IMR-90 (cell line): ENCODE measurements at regions not wholly inside any gene's neighbourhood (a gene's known extent, or its start where the extent isn't known, plus 50 kb on each side); places are given as distances from the start of the nearest gene placed in this dataset.

Experiments used
- FOS ChIP-seq: fragments of 150-350 bp; IDR thresholded peaks from 2 replicates; pipeline ENCODE4 v1.6.1; 2016; ENCODE audit warnings: low read depth, low read length
- MAFK ChIP-seq: IDR thresholded peaks from 2 replicates; pipeline ENCODE4 v1.6.1; 2012; ENCODE audit warnings: low read depth, low read length, improper control_type of control experiment
- MAZ ChIP-seq: IDR thresholded peaks from 2 replicates; pipeline ENCODE4 v1.6.1; 2012; ENCODE audit warnings: low read depth, mild to moderate bottlenecking, low read length, improper control_type of control experiment, moderate library complexity, borderline replicate concordance
- MXI1 ChIP-seq: IDR thresholded peaks from 2 replicates; pipeline ENCODE4 v1.6.1; 2012; ENCODE audit warnings: low read depth, mild to moderate bottlenecking, low read length, moderate library complexity, borderline replicate concordance
- RCOR1 ChIP-seq: IDR thresholded peaks from 2 replicates; pipeline ENCODE4 v1.6.1; 2012; ENCODE audit warnings: mild to moderate bottlenecking, low read length, improper control_type of control experiment; ENCODE audit not compliant: insufficient replicate concordance
- SMC3 ChIP-seq: fragments of 150-350 bp; IDR thresholded peaks from 2 replicates; pipeline ENCODE4 v1.6.1; 2016; ENCODE audit warnings: low read depth, mild to moderate bottlenecking, antibody characterized with exemption, low read length, moderate library complexity
- TF ChIP-seq, protein P1 (sequence below): conservative IDR thresholded peaks from 2 replicates; pipeline ENCODE4 v1.5.1; 2012; ENCODE audit warnings: mild to moderate bottlenecking, low read depth, low read length, improper control_type of control experiment
- TF ChIP-seq, protein P2 (sequence below): fragments of 150-350 bp; IDR thresholded peaks from 2 replicates; pipeline ENCODE4 v1.6.1; 2017; ENCODE audit warnings: mild to moderate bottlenecking, antibody characterized with exemption, low read length, low read depth

DNA sequence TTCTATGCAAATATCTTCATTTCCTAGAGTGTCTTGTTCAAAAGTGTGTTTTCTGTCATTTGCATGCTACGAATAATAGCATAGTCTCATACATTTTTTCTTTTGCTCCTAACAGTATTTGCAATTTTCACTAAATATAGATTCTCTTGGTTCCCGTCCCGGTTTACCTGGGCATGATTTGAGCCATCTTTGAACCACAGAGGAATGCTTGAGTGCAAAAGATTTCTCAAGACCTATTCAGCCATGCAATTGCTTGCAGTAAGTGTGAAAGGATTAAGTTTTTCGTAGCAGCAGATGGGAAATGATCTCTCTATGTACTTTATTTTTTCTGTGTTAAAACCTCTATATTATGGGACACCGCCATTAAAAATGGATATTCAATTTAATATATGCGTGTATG, 733.0 kb downstream of the ZPLD1 start:
- TF ChIP-seq MXI1 (no peak), SMC3 (no peak), MAZ (no peak), RCOR1 (no peak), MAFK (no peak), FOS (no peak)
- TF ChIP-seq, protein P1, sequence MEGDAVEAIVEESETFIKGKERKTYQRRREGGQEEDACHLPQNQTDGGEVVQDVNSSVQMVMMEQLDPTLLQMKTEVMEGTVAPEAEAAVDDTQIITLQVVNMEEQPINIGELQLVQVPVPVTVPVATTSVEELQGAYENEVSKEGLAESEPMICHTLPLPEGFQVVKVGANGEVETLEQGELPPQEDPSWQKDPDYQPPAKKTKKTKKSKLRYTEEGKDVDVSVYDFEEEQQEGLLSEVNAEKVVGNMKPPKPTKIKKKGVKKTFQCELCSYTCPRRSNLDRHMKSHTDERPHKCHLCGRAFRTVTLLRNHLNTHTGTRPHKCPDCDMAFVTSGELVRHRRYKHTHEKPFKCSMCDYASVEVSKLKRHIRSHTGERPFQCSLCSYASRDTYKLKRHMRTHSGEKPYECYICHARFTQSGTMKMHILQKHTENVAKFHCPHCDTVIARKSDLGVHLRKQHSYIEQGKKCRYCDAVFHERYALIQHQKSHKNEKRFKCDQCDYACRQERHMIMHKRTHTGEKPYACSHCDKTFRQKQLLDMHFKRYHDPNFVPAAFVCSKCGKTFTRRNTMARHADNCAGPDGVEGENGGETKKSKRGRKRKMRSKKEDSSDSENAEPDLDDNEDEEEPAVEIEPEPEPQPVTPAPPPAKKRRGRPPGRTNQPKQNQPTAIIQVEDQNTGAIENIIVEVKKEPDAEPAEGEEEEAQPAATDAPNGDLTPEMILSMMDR, result no peak
- TF ChIP-seq, protein P2, sequence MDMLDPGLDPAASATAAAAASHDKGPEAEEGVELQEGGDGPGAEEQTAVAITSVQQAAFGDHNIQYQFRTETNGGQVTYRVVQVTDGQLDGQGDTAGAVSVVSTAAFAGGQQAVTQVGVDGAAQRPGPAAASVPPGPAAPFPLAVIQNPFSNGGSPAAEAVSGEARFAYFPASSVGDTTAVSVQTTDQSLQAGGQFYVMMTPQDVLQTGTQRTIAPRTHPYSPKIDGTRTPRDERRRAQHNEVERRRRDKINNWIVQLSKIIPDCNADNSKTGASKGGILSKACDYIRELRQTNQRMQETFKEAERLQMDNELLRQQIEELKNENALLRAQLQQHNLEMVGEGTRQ, result no peak
